Activated CD8-positive, alpha-beta T cell treated with anti-CD3 and anti-CD28 coated beads for 36 hours (primary cell): ENCODE measurements at regions not wholly inside any gene's neighbourhood (a gene's known extent, or its start where the extent isn't known, plus 50 kb on each side); places are given as distances from the start of the nearest gene placed in this dataset.
"Not testable (repeated sequence)": the region's sequence is repeated elsewhere in the genome, so short reads cannot be mapped to it uniquely, and the experiment has no call there.

Source experiments
- ATAC-seq: fragments of 200-7000 bp; cut with Tn5 transposase; one replicate; pipeline ENCODE4 v1.10.0; 2021; ENCODE audit warnings: mild to moderate bottlenecking, moderate library complexity
- CTCF ChIA-PET: fragments of 350-600 bp; sonication (Branson Sonifier 250); formaldehyde crosslinking; loops from one replicate; lab custom pipeline; 2021; ENCODE audit warnings: antibody characterized with exemption; lab: Charles Lee
- POLR2A ChIA-PET: fragments of 350-600 bp; sonication (Branson Sonifier 250); formaldehyde crosslinking; loops from one replicate; lab custom pipeline; 2021; ENCODE audit warnings: antibody characterized with exemption; lab: Charles Lee
- DNase-seq: peaks from one replicate; pipeline ENCODE4 v3.0.0-alpha.2; 2020
- H3K27ac Mint-ChIP-seq: one replicate; pipeline ENCODE4 v1.8.0; 2021; ENCODE audit warnings: mild to moderate bottlenecking, mixed read lengths
- H3K27me3 Mint-ChIP-seq: one replicate; pipeline ENCODE4 v1.8.0; 2021; ENCODE audit warnings: mixed read lengths
- H3K36me3 Mint-ChIP-seq: one replicate; pipeline ENCODE4 v1.8.0; 2021; ENCODE audit warnings: low read depth, mixed read lengths
- H3K4me1 Mint-ChIP-seq: one replicate; pipeline ENCODE4 v1.8.0; 2021; ENCODE audit warnings: low read depth, mixed read lengths
- H3K4me3 Mint-ChIP-seq: one replicate; pipeline ENCODE4 v1.8.0; 2021; ENCODE audit warnings: mild to moderate bottlenecking, moderate library complexity, mixed read lengths
- H3K9me3 Mint-ChIP-seq: one replicate; pipeline ENCODE4 v1.8.0; 2021; ENCODE audit warnings: mixed read lengths
- intact Hi-C: fragments of 100-400 bp; cut with micrococcal nuclease; formaldehyde crosslinking; loops from one replicate; pipeline ENCODE4 v1.10.0; 2022
- TF ChIP-seq, protein P1 (sequence below): fragments of 200-600 bp; IDR thresholded peaks from one replicate; pipeline ENCODE4 v1.8.0; 2022; ENCODE audit warnings: antibody characterized with exemption, mild to moderate bottlenecking

DNA sequence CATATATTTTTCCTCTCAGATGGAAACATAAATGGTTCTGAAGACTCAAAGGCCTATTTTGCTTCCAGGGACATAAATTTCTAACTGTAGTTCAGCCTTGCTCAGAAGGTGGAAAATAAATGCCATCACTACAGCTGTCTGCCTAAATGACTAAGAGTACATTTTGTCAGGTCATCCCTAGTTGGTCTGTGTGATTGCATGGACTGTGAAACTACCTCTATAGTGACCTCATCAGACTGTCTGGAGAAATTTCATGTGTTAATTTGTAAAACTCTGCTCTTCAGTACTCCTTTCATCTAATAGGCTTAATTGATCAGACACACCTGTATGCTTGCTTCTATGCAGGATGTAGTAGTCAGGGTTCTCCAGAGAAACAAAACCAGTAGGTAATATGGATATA, 886.9 kb downstream of the AMY1C start:
- intact Hi-C loops: no loop called here

DNA sequence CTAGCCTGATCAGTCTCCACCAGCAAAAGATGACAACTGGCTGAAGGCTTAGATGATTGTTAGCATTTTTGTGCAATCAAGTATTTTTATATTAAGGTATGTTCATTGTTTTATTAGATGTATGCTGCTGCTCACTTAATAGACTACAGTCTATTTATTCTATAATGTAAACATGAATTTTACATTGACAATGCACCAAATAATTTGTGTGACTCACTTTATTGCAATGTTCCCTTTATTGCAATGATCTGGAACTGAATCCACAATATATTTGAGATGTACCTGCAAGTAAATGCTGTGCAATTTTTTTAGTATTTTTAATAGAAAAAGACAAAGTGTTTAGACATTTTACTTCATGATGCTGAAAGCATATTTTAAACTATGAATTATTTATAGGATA, 896.5 kb downstream of the AMY1C start:
- TF ChIP-seq, protein P1, sequence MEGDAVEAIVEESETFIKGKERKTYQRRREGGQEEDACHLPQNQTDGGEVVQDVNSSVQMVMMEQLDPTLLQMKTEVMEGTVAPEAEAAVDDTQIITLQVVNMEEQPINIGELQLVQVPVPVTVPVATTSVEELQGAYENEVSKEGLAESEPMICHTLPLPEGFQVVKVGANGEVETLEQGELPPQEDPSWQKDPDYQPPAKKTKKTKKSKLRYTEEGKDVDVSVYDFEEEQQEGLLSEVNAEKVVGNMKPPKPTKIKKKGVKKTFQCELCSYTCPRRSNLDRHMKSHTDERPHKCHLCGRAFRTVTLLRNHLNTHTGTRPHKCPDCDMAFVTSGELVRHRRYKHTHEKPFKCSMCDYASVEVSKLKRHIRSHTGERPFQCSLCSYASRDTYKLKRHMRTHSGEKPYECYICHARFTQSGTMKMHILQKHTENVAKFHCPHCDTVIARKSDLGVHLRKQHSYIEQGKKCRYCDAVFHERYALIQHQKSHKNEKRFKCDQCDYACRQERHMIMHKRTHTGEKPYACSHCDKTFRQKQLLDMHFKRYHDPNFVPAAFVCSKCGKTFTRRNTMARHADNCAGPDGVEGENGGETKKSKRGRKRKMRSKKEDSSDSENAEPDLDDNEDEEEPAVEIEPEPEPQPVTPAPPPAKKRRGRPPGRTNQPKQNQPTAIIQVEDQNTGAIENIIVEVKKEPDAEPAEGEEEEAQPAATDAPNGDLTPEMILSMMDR: no peak
- intact Hi-C loops: no loop called here
- no peaks in the 10 kb centered on the region for H3K27me3 Mint-ChIP-seq
- no peaks in the 10 kb centered on the region for H3K36me3 Mint-ChIP-seq
- H3K27ac Mint-ChIP-seq: no peak overlapping the region
- H3K4me3 Mint-ChIP-seq: no peak overlapping the region
- DNase-seq (no peak), ATAC-seq (no peak)
- CTCF ChIA-PET: no interaction called here
- POLR2A ChIA-PET: no interaction called here
- H3K9me3 Mint-ChIP-seq: peaks cover 2% of the 10 kb centered on the region
- no peaks in the 10 kb centered on the region for H3K4me1 Mint-ChIP-seq

More for the DNA sequence above, 886.9 kb downstream of the AMY1C start:
- ATAC-seq: no peak
- peaks cover 3% of the 10 kb centered on the region for H3K9me3 Mint-ChIP-seq
- no peaks in the 10 kb centered on the region for H3K36me3 Mint-ChIP-seq
- ChIA-PET POLR2A (no interaction called here), CTCF (no interaction called here)
- DNase-seq: no peak
- H3K4me3 Mint-ChIP-seq: no peak overlapping the region
- no peaks in the 10 kb centered on the region for H3K27me3 Mint-ChIP-seq
- no peaks in the 10 kb centered on the region for H3K4me1 Mint-ChIP-seq
- TF ChIP-seq, protein P1: no peak
- no peak overlapping the region for H3K27ac Mint-ChIP-seq

DNA sequence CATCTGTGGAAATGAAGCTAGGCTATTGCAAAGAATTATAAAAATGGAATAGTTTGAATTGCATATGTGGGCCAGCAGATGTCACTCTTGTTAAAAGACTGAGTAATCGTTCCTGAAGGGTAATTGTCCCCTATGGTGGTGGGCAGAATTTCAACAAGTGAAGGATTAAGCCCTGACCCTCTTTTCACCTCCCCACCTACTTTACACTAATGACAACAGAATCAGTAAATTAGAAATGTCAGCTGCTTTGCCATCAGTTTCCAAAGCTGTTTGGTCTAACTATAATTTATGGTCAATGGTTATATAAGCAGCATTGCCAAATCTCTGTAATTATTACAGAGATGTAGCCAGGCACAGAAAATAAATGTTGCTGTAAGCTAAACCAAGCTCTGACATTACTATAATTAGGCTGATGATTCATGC, 898.6 kb downstream of the AMY1C start:
- TF ChIP-seq, protein P1: peak; percentile 14
- POLR2A ChIA-PET: no interaction called here
- CTCF ChIA-PET: no interaction called here
- DNase-seq: no peak
- Mint-ChIP-seq H3K9me3 (peaks cover 2% of the 10 kb centered on the region), H3K4me3 (no peak overlapping the region), H3K4me1 (no peaks in the 10 kb centered on the region), H3K27ac (no peak overlapping the region), H3K27me3 (no peaks in the 10 kb centered on the region), H3K36me3 (no peaks in the 10 kb centered on the region)
- ATAC-seq: no peak
- intact Hi-C loops: no loop called here

DNA sequence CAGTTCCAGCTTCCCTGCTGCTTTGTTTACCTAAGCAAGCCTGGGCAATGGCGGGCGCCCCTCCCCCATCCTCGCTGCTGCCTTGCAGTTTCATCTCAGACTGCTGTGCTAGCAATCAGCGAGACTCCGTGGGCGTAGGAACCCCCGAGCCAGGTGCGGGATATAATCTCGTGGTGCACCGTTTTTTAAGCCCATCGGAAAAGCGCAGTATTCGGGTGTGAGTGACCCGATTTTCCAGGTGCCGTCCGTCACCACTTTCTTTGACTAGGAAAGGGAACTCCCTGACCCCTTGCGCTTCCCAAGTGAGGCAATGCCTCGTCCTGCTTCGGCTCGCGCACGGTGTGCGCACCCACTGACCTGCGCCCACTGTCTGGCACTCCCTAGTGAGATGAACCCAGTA, 914.7 kb downstream of the AMY1C start:
- H3K4me3 Mint-ChIP-seq, H3K27ac Mint-ChIP-seq, intact Hi-C loops, H3K27me3 Mint-ChIP-seq, CTCF ChIA-PET, H3K9me3 Mint-ChIP-seq, DNase-seq, POLR2A ChIA-PET, ATAC-seq, H3K36me3 Mint-ChIP-seq, H3K4me1 Mint-ChIP-seq: not testable (repeated sequence)

DNA sequence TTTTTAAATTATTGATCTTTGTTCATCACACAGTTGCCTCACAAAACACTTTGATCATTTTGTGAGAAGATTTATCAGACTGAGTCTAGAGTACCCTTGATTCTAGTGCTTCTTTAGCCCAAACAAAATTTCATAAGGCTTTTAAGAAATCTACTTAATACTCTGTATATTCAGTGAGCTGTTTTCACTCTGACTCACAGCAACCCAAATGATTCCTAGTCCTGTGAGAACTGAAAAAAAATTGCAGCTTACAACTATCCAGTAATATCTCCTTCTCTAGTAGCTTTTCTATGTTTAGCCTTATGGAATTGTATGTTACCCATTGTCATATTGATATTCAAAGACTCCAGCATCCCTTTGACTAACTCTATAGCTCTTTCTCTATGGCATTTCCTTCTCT, 915.6 kb downstream of the AMY1C start:
- Mint-ChIP-seq H3K27ac (no peak overlapping the region), H3K27me3 (no peaks in the 10 kb centered on the region), H3K4me3 (no peak overlapping the region), H3K4me1 (no peaks in the 10 kb centered on the region), H3K36me3 (no peaks in the 10 kb centered on the region), H3K9me3 (peaks cover 2% of the 10 kb centered on the region)
- intact Hi-C loops: no loop called here
- TF ChIP-seq, protein P1: no peak
- ChIA-PET POLR2A (no interaction called here), CTCF (no interaction called here)
- no peak for ATAC-seq
- no peak for DNase-seq
